ENCODE measurements at regions not wholly inside any gene's neighbourhood (a gene's known extent, or its start where the extent isn't known, plus 50 kb on each side); places are given as distances from the start of the nearest gene placed in this dataset.

DNA sequence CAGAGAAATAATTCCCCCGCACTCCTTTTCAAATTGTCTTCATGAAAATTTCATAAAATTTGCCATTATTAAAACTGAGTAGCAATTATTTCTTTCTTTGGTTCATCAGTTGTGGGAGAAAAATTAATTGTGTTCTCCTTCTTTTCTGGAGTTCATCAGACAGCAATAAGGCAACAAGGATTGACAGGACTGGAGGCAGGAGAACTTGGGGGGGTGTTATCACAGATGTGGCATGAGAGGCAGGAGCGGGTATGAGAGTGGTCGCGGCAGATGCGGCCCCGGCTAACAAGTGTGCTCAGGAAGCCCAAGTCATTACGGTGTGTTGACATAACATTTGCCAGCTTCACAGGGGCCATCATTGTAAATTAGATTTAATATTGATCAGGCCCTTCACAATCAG is 306.6 kb upstream of the TMPO start:
- Mint-ChIP-seq H3K36me3 (ENCODE audit: unreplicated experiment) (peaks cover 9% of the 10 kb centered on the region), H3K27me3 (ENCODE audit: unreplicated experiment) (peaks cover 2% of the 10 kb centered on the region), H3K27ac (ENCODE audit: unreplicated experiment) (no peak overlapping the region), H3K4me3 (ENCODE audit: unreplicated experiment) (no peak overlapping the region), H3K4me1 (ENCODE audit: low read depth, unreplicated experiment) (peaks cover 4% of the 10 kb centered on the region), H3K9me3 (ENCODE audit: unreplicated experiment) (peaks cover 10% of the 10 kb centered on the region)
- TF ChIP-seq, protein P1, sequence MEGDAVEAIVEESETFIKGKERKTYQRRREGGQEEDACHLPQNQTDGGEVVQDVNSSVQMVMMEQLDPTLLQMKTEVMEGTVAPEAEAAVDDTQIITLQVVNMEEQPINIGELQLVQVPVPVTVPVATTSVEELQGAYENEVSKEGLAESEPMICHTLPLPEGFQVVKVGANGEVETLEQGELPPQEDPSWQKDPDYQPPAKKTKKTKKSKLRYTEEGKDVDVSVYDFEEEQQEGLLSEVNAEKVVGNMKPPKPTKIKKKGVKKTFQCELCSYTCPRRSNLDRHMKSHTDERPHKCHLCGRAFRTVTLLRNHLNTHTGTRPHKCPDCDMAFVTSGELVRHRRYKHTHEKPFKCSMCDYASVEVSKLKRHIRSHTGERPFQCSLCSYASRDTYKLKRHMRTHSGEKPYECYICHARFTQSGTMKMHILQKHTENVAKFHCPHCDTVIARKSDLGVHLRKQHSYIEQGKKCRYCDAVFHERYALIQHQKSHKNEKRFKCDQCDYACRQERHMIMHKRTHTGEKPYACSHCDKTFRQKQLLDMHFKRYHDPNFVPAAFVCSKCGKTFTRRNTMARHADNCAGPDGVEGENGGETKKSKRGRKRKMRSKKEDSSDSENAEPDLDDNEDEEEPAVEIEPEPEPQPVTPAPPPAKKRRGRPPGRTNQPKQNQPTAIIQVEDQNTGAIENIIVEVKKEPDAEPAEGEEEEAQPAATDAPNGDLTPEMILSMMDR (IDR thresholded peaks at IDR 0.05; ENCODE audit: partially characterized antibody, unreplicated experiment): no peak
- DNase-seq: peak; percentile 19

DNA sequence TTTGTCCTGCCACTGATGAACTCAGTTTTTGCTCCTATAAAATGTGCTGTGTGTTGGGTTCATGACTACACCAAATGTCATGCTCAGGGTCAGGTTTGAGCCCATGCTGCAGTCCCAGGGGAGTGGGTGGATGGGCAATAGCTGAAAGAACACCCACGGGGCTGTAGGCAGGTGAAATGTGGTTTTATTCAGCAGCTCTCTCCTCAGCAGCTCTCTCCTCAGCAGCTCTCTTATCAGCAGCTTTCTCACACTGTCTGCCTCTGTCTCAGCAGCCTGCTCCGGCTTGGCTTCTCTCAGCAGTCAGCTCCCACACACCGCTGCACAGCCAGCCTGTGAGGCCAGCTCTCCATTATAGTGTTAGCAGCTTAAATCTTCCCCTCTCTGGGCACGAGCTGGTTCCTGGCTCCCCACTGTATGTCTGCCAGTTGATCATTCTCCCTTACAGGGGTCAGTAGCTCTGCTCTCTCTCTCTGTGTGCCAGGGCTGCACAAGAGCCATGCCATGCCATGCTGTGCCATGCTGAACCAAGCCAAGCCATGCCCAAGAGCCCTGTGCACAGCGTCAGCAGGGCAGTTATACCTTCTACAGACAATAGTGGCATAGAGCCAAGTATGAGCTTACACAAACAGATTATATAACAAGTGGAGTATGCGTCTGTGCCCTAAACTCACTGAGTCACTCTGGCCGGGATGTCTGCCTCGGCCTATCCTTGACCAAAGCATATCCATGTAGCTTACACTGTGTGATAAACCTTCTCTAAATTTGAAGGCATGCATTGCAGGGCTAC is 303.3 kb upstream of the TMPO start:
- Mint-ChIP-seq H3K9me3 (ENCODE audit: unreplicated experiment) (peaks cover 6% of the 10 kb centered on the region), H3K4me1 (ENCODE audit: low read depth, unreplicated experiment) (peaks cover 4% of the 10 kb centered on the region), H3K4me3 (ENCODE audit: unreplicated experiment) (no peak overlapping the region), H3K36me3 (ENCODE audit: unreplicated experiment) (no peaks in the 10 kb centered on the region), H3K27ac (ENCODE audit: unreplicated experiment) (no peak overlapping the region), H3K27me3 (ENCODE audit: unreplicated experiment) (peaks cover 2% of the 10 kb centered on the region)
- TF ChIP-seq, protein P1 (IDR thresholded peaks at IDR 0.05; ENCODE audit: partially characterized antibody, unreplicated experiment): no peak
- DNase-seq: no peak

GRCh38 chr12:98213556-98213955 is 301.8 kb upstream of the TMPO start:
- Mint-ChIP-seq H3K4me1 (ENCODE audit: low read depth, unreplicated experiment) (peaks cover 3% of the 10 kb centered on the region), H3K4me3 (ENCODE audit: unreplicated experiment) (no peak overlapping the region), H3K36me3 (ENCODE audit: unreplicated experiment) (no peaks in the 10 kb centered on the region), H3K27me3 (ENCODE audit: unreplicated experiment) (peaks cover 2% of the 10 kb centered on the region), H3K27ac (ENCODE audit: unreplicated experiment) (no peak overlapping the region), H3K9me3 (ENCODE audit: unreplicated experiment) (peaks cover 5% of the 10 kb centered on the region)
- TF ChIP-seq, protein P1 (IDR thresholded peaks at IDR 0.05; ENCODE audit: partially characterized antibody, unreplicated experiment): no peak
- no peak for DNase-seq

- no peak for DNase-seq
- Mint-ChIP-seq H3K9me3 (ENCODE audit: unreplicated experiment) (no peaks in the 10 kb centered on the region), H3K4me3 (ENCODE audit: unreplicated experiment) (no peak overlapping the region), H3K36me3 (ENCODE audit: unreplicated experiment) (no peaks in the 10 kb centered on the region), H3K4me1 (ENCODE audit: low read depth, unreplicated experiment) (no peaks in the 10 kb centered on the region), H3K27ac (ENCODE audit: unreplicated experiment) (no peak overlapping the region), H3K27me3 (ENCODE audit: unreplicated experiment) (peaks cover 2% of the 10 kb centered on the region)
- TF ChIP-seq, protein P1 (IDR thresholded peaks at IDR 0.05; ENCODE audit: partially characterized antibody, unreplicated experiment): no peak
Measured at GRCh38 chr12:98217257-98217656, 298.1 kb upstream of the TMPO start.

DNA sequence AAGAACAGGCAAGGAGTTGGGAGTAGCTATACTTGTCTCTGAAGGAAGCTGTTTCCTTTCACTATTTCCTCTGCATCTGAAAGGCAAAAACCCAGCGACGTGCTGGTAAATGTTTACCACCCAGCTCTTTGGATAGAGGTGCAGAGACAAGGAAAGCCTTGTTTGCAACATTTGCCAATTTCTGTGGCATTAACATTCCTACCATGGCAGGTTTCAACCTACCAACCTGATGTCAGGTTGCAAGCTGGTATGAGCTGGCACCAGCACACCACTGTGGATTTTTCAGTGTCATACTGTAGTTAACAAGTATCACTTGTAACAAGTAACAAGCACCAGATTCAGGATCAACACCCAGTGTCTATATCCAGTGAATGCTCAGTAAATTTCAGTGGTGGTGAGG is 294.8 kb upstream of the TMPO start:
- Mint-ChIP-seq H3K4me1 (ENCODE audit: low read depth, unreplicated experiment) (no peaks in the 10 kb centered on the region), H3K27me3 (ENCODE audit: unreplicated experiment) (peaks cover 2% of the 10 kb centered on the region)

More for the DNA sequence above, 294.8 kb upstream of the TMPO start:
- Mint-ChIP-seq H3K4me3 (ENCODE audit: unreplicated experiment) (no peak overlapping the region), H3K36me3 (ENCODE audit: unreplicated experiment) (no peaks in the 10 kb centered on the region), H3K9me3 (ENCODE audit: unreplicated experiment) (no peaks in the 10 kb centered on the region), H3K27ac (ENCODE audit: unreplicated experiment) (no peak overlapping the region)
- TF ChIP-seq, protein P1 (IDR thresholded peaks at IDR 0.05; ENCODE audit: partially characterized antibody, unreplicated experiment): no peak
- no peak for DNase-seq

Measured in glutamatergic neuron (in vitro differentiated cells).